GM18870 (cell line): ENCODE measurements at regions not wholly inside any gene's neighbourhood (a gene's known extent, or its start where the extent isn't known, plus 50 kb on each side); places are given as distances from the start of the nearest gene placed in this dataset.
A peak's percentile ranks its signal among the peaks of the same experiment; 100 is the strongest.
"Not testable (repeated sequence)": the region's sequence is repeated elsewhere in the genome, so short reads cannot be mapped to it uniquely, and the experiment has no call there.

Experiments
- ATAC-seq: cut with Tn5 transposase; IDR thresholded peaks from one replicate; pipeline ENCODE4 v1.9.1; 2021; ENCODE audit warnings: moderate library complexity; ENCODE audit not compliant: unreplicated experiment

GRCh38 chr4:183044924-183045640, 54.0 kb upstream of the WWC2 start:
- not testable (repeated sequence) for ATAC-seq

GRCh38 chr4:183038436-183038835, 60.6 kb upstream of the WWC2 start:
- no peak for ATAC-seq

- no peak for ATAC-seq
Measured at GRCh38 chr4:183035726-183036415, 63.2 kb upstream of the WWC2 start.

- ATAC-seq: no peak
Measured at GRCh38 chr4:183035256-183035655, 63.8 kb upstream of the WWC2 start.

GRCh38 chr4:183030823-183031222, 68.2 kb upstream of the WWC2 start:
- ATAC-seq: no peak

- no peak for ATAC-seq
Measured at GRCh38 chr4:183030309-183030708, 68.7 kb upstream of the WWC2 start.

GRCh38 chr4:183029365-183029764, 69.7 kb upstream of the WWC2 start:
- no peak for ATAC-seq

- ATAC-seq: no peak
Measured at GRCh38 chr4:183026701-183027100, 72.4 kb upstream of the WWC2 start.

- ATAC-seq: no peak
Measured at GRCh38 chr4:183022617-183023016, 76.4 kb upstream of the WWC2 start.

- no peak for ATAC-seq
Measured at GRCh38 chr4:183017962-183018361, 81.1 kb upstream of the WWC2 start.

GRCh38 chr4:183014361-183015084, 84.5 kb upstream of the WWC2 start:
- no peak for ATAC-seq

GRCh38 chr4:183013730-183014002, 85.4 kb upstream of the WWC2 start:
- ATAC-seq: no peak

- no peak for ATAC-seq
Measured at GRCh38 chr4:183012879-183013729, 86.0 kb upstream of the WWC2 start.

- ATAC-seq: no peak
Measured at GRCh38 chr4:183011213-183011907, 87.7 kb upstream of the WWC2 start.

- ATAC-seq: no peak
Measured at GRCh38 chr4:183008492-183008891, 90.6 kb upstream of the WWC2 start.

- ATAC-seq: not testable (repeated sequence)
Measured at GRCh38 chr4:183004370-183004769, 87.2 kb upstream of the DCTD start.

GRCh38 chr4:182994171-182994570, 77.0 kb upstream of the DCTD start:
- no peak for ATAC-seq

- ATAC-seq: peak; percentile 72
Measured at GRCh38 chr4:182978152-182978827, 61.1 kb upstream of the DCTD start.

- peak; percentile 84 for ATAC-seq
Measured at GRCh38 chr4:182975806-182976205, 58.6 kb upstream of the DCTD start.

GRCh38 chr4:182973941-182974340, 56.8 kb upstream of the DCTD start:
- ATAC-seq: no peak
